GM12872 (cell line): ENCODE measurements at regions not wholly inside any gene's neighbourhood (a gene's known extent, or its start where the extent isn't known, plus 50 kb on each side); places are given as distances from the start of the nearest gene placed in this dataset.

ENCODE experiments used
- CTCF ChIP-seq: IDR thresholded peaks from 3 replicates; pipeline ENCODE4 v1.5.1; 2011; ENCODE audit warnings: low read depth, mild to moderate bottlenecking, low read length, moderate library complexity; ENCODE audit not compliant: insufficient read depth

- TF ChIP-seq CTCF, result no peak
Measured at GRCh38 chr16:13611596-13611995, 308.4 kb upstream of the ERCC4 start.

GRCh38 chr16:13612623-13613022 is 307.3 kb upstream of the ERCC4 start:
- TF ChIP-seq CTCF, result no peak

- TF ChIP-seq CTCF, result no peak
Measured at GRCh38 chr16:13613165-13613564, 306.8 kb upstream of the ERCC4 start.

GRCh38 chr16:13621639-13622038 is 298.3 kb upstream of the ERCC4 start:
- no peak for TF ChIP-seq CTCF

GRCh38 chr16:13628156-13628555 is 291.8 kb upstream of the ERCC4 start:
- no peak for TF ChIP-seq CTCF

GRCh38 chr16:13629704-13630103 is 290.2 kb upstream of the ERCC4 start:
- TF ChIP-seq CTCF, result no peak

GRCh38 chr16:13630374-13630773 is 289.6 kb upstream of the ERCC4 start:
- TF ChIP-seq CTCF, result no peak
